CD4-positive, CD25-positive, alpha-beta regulatory T cell (primary cell): ENCODE measurements at regions not wholly inside any gene's neighbourhood (a gene's known extent, or its start where the extent isn't known, plus 50 kb on each side); places are given as distances from the start of the nearest gene placed in this dataset.

Experiments used
- ATAC-seq, 2 donors: fragments of 150-1000 bp; cut with Tn5 transposase; one replicate each; pipeline ENCODE4 v1.10.0; 2021; ENCODE audit warnings: low read depth in 2 of 2, moderate number of reproducible peaks in 2 of 2, moderate library complexity in 1 of 2
- DNase-seq, 3 donors: peaks; one replicate each; pipeline versions ENCODE4 v3.0.0 to v3.0.0-alpha.2; 2012 to 2022; ENCODE audit warnings: mixed read lengths in 1 of 3
- H3K27ac ChIP-seq: one replicate; pipeline ENCODE4 v1.7.0; 2013; ENCODE audit warnings: mild to moderate bottlenecking, low read length; ENCODE audit not compliant: insufficient read depth, poor library complexity, severe bottlenecking
- H3K27me3 ChIP-seq: one replicate; pipeline ENCODE4 v1.7.0; 2013; ENCODE audit warnings: low read length; ENCODE audit not compliant: control insufficient read depth, insufficient read depth
- H3K36me3 ChIP-seq: one replicate; pipeline ENCODE4 v1.7.0; 2013; ENCODE audit warnings: mild to moderate bottlenecking, low read length, moderate library complexity; ENCODE audit not compliant: control insufficient read depth, insufficient read depth
- H3K4me1 ChIP-seq: 2 replicates; pipeline ENCODE4 v1.7.0; 2013; ENCODE audit warnings: mild to moderate bottlenecking, low read length; ENCODE audit not compliant: insufficient read depth, control insufficient read depth, poor library complexity, severe bottlenecking
- H3K4me3 ChIP-seq: one replicate; pipeline ENCODE4 v1.7.0; 2013; ENCODE audit warnings: low read depth, mild to moderate bottlenecking, low read length, moderate library complexity
- H3K9me3 ChIP-seq, 2 experiments: 1 replicate in 1 of 2; 2 replicates in 1 of 2; pipeline ENCODE4 v1.7.0; 2013; ENCODE audit warnings: low read length in 2 of 2, mild to moderate bottlenecking in 1 of 2, moderate library complexity in 1 of 2; ENCODE audit not compliant: control insufficient read depth in 2 of 2
- H3K27ac Mint-ChIP-seq, 3 donors: one replicate each; pipeline ENCODE4 v1.8.0; 2020 to 2022; ENCODE audit warnings: mild to moderate bottlenecking in 3 of 3, mixed read lengths in 3 of 3, moderate library complexity in 2 of 3
- H3K27me3 Mint-ChIP-seq: one replicate; pipeline ENCODE4 v1.8.0; 2022; ENCODE audit warnings: mild to moderate bottlenecking, mixed read lengths
- H3K36me3 Mint-ChIP-seq: one replicate; pipeline ENCODE4 v1.8.0; 2020; ENCODE audit warnings: mixed read lengths
- H3K4me1 Mint-ChIP-seq, 4 donors: one replicate each; pipeline ENCODE4 v1.8.0; 2020 to 2022; ENCODE audit warnings: mixed read lengths in 4 of 4, mild to moderate bottlenecking in 1 of 4
- H3K4me3 Mint-ChIP-seq, 4 donors: one replicate each; pipeline ENCODE4 v1.8.0; 2020 to 2022; ENCODE audit warnings: mild to moderate bottlenecking in 4 of 4, mixed read lengths in 4 of 4, moderate library complexity in 3 of 4
- H3K9me3 Mint-ChIP-seq, 7 donors: one replicate each; pipeline ENCODE4 v1.8.0; 2020 to 2022; ENCODE audit warnings: mixed read lengths in 7 of 7, mild to moderate bottlenecking in 3 of 7, moderate library complexity in 2 of 7

DNA sequence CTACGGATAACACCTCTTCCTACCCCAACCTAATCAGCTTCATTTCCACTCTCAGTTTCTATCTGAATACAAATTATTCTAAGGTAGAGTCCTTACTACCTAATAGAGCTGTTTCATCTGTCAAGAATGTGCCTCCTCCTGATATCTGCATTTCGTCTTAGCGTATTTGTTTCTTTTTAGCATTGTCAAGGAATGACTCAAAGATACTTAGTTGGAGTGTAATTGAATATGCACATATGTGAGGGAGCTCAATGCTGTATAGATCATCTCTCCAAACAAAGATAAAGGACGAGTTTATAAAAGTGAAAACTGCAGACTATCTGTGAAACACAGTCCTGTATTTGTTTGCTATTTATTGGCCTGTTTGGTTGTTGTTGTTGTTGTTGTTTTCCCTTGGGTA is 2059.4 kb upstream of the CELF4 start:
- no peaks in the 10 kb centered on the region for H3K27me3 ChIP-seq
- H3K27me3 Mint-ChIP-seq: no peaks in the 10 kb centered on the region
- H3K4me3 ChIP-seq: no peak overlapping the region
- H3K4me1 ChIP-seq: no peaks in the 10 kb centered on the region
- ATAC-seq: no peak
- DNase-seq: no peak
- H3K9me3 Mint-ChIP-seq: peaks cover 4 to 12% (median 4%) of the 10 kb centered on the region in 7 donors
- H3K36me3 Mint-ChIP-seq: no peaks in the 10 kb centered on the region
- H3K27ac Mint-ChIP-seq: no peak overlapping the region
- H3K27ac ChIP-seq: no peak overlapping the region
- H3K4me3 Mint-ChIP-seq: no peak overlapping the region
- no peaks in the 10 kb centered on the region for H3K36me3 ChIP-seq
- no peaks in the 10 kb centered on the region for H3K4me1 Mint-ChIP-seq
- no peaks in the 10 kb centered on the region for H3K9me3 ChIP-seq

- H3K36me3 Mint-ChIP-seq: no peaks in the 10 kb centered on the region
- H3K9me3 ChIP-seq: no peaks in the 10 kb centered on the region
- H3K4me1 ChIP-seq: no peaks in the 10 kb centered on the region
- no peak overlapping the region for H3K27ac Mint-ChIP-seq
- H3K4me3 ChIP-seq: no peak overlapping the region
- no peak overlapping the region for H3K27ac ChIP-seq
- ATAC-seq: no peak
- H3K27me3 Mint-ChIP-seq: no peaks in the 10 kb centered on the region
- no peaks in the 10 kb centered on the region for H3K36me3 ChIP-seq
- no peaks in the 10 kb centered on the region for H3K27me3 ChIP-seq
- no peak overlapping the region for H3K4me3 Mint-ChIP-seq
- no peak for DNase-seq
- peaks cover 0 to 20% (median 6%) of the 10 kb centered on the region in 7 donors for H3K9me3 Mint-ChIP-seq
- H3K4me1 Mint-ChIP-seq: no peaks in the 10 kb centered on the region
Observed at GRCh38 chr18:39622431-39622830, 2056.8 kb upstream of the CELF4 start.

GRCh38 chr18:39620551-39621168 is 2055.1 kb upstream of the CELF4 start:
- Histone ChIP-seq H3K4me3 (no peak overlapping the region), H3K4me1 (no peaks in the 10 kb centered on the region), H3K9me3 (no peaks in the 10 kb centered on the region), H3K27ac (no peak overlapping the region), H3K36me3 (no peaks in the 10 kb centered on the region), H3K27me3 (no peaks in the 10 kb centered on the region)
- no peak overlapping the region for H3K4me3 Mint-ChIP-seq
- no peak for ATAC-seq
- peaks cover 0 to 24% (median 7%) of the 10 kb centered on the region in 7 donors for H3K9me3 Mint-ChIP-seq
- no peak overlapping the region for H3K27ac Mint-ChIP-seq
- no peaks in the 10 kb centered on the region for H3K36me3 Mint-ChIP-seq
- no peaks in the 10 kb centered on the region for H3K27me3 Mint-ChIP-seq
- DNase-seq: no peak
- no peaks in the 10 kb centered on the region for H3K4me1 Mint-ChIP-seq

GRCh38 chr18:39618265-39619003 is 2052.8 kb upstream of the CELF4 start:
- Histone ChIP-seq H3K9me3 (peaks cover 0 to 3% of the 10 kb centered on the region in 2 experiments), H3K27me3 (no peaks in the 10 kb centered on the region), H3K4me1 (no peaks in the 10 kb centered on the region), H3K4me3 (no peak overlapping the region), H3K27ac (no peak overlapping the region), H3K36me3 (no peaks in the 10 kb centered on the region)
- DNase-seq: no peak
- no peak for ATAC-seq
- no peak overlapping the region for H3K4me3 Mint-ChIP-seq
- peaks cover 0 to 23% (median 6%) of the 10 kb centered on the region in 7 donors for H3K9me3 Mint-ChIP-seq
- no peaks in the 10 kb centered on the region for H3K27me3 Mint-ChIP-seq
- H3K36me3 Mint-ChIP-seq: no peaks in the 10 kb centered on the region
- no peaks in the 10 kb centered on the region for H3K4me1 Mint-ChIP-seq
- H3K27ac Mint-ChIP-seq: no peak overlapping the region

DNA sequence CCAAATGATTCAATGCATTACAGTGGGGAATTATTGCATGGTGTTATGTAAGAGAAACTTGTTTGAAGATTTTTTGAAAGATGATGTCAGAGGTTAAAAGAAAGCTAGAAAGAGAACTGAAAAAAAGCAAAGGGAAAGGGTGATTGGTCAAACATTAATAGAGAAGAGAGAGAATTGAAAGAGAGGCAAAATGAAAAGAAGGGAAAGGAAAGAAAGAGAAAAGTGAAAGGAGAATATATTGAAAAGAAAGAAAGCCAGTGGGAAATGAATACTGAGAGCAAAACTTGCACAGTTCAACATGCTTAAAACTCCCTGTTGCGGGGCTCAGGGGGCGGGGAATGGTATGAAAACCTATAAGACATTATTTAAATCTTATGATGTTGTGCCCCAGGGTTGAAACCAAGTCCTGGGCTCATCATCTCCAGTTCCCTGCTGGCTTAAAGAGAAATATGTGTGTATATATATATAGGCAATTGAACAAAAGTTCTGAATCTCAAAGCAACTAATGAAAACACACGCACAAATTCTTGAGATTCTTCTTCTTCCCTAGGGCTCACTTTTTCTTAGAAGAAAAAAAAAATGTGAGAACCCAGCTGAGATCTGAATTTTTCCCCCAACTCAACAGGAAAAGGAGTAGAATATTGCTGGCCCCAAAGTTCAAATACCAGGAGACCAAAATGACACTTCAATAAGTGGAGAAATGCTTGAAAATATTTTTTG is 2045.9 kb upstream of the CELF4 start:
- Mint-ChIP-seq H3K27ac (peak overlapping the region in 1 of 3 donors; percentile 44), H3K27me3 (no peaks in the 10 kb centered on the region), H3K4me1 (no peaks in the 10 kb centered on the region), H3K4me3 (no peak overlapping the region), H3K36me3 (no peaks in the 10 kb centered on the region), H3K9me3 (peaks cover 4 to 23% (median 8%) of the 10 kb centered on the region in 7 donors)
- Histone ChIP-seq H3K27ac (no peak overlapping the region), H3K9me3 (peaks cover 0 to 3% of the 10 kb centered on the region in 2 experiments), H3K36me3 (no peaks in the 10 kb centered on the region), H3K4me3 (no peak overlapping the region), H3K27me3 (no peaks in the 10 kb centered on the region), H3K4me1 (no peaks in the 10 kb centered on the region)
- DNase-seq (no peak), ATAC-seq (no peak)

GRCh38 chr18:39607034-39607433 is 2041.4 kb upstream of the CELF4 start:
- Mint-ChIP-seq H3K27ac (no peak overlapping the region), H3K4me3 (no peak overlapping the region), H3K9me3 (peaks cover 2 to 16% (median 5%) of the 10 kb centered on the region in 7 donors), H3K4me1 (no peaks in the 10 kb centered on the region), H3K27me3 (no peaks in the 10 kb centered on the region), H3K36me3 (no peaks in the 10 kb centered on the region)
- no peaks in the 10 kb centered on the region for H3K27me3 ChIP-seq
- no peaks in the 10 kb centered on the region for H3K9me3 ChIP-seq
- H3K4me3 ChIP-seq: no peak overlapping the region
- no peak overlapping the region for H3K27ac ChIP-seq
- ATAC-seq: no peak
- H3K36me3 ChIP-seq: no peaks in the 10 kb centered on the region
- no peak for DNase-seq
- H3K4me1 ChIP-seq: no peaks in the 10 kb centered on the region

DNA sequence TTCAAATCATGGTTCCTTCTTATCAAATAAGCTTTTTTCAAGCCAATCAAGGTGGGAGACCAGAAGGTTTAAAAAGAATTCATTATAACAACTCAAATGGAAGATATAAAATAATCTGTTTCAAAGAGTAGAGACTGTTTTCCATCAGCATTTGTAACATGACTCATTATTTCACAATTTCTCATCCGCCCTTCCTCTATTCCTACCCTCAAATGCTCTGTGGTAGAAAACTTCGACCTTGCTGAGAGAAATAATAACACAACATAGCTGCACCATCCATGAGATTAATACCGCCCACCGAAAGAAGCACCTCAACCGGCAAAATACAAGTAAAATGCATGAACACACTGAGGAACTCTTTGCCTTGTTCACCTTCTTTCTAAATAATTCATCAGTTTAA is 2039.2 kb upstream of the CELF4 start:
- H3K27ac Mint-ChIP-seq: no peak overlapping the region
- ATAC-seq: no peak
- Histone ChIP-seq H3K27ac (no peak overlapping the region), H3K4me3 (no peak overlapping the region), H3K9me3 (no peaks in the 10 kb centered on the region), H3K4me1 (no peaks in the 10 kb centered on the region), H3K27me3 (no peaks in the 10 kb centered on the region), H3K36me3 (no peaks in the 10 kb centered on the region)
- H3K4me3 Mint-ChIP-seq: no peak overlapping the region
- no peak for DNase-seq
- H3K9me3 Mint-ChIP-seq: peaks cover 0 to 12% (median 1%) of the 10 kb centered on the region in 7 donors
- no peaks in the 10 kb centered on the region for H3K36me3 Mint-ChIP-seq
- no peaks in the 10 kb centered on the region for H3K4me1 Mint-ChIP-seq
- H3K27me3 Mint-ChIP-seq: no peaks in the 10 kb centered on the region
